ENCODE measurements at regions not wholly inside any gene's neighbourhood (a gene's known extent, or its start where the extent isn't known, plus 50 kb on each side); places are given as distances from the start of the nearest gene placed in this dataset.

GRCh38 chr2:226158229-226158628, 641.4 kb downstream of the IRS1 start:
- Histone ChIP-seq H3K9ac (ENCODE audit: insufficient read depth in 1 of 2, low read length in 2 of 2) (no peak overlapping the region), H3K36me3 (ENCODE audit: control insufficient read depth in 4 of 4, insufficient read depth in 4 of 4, low read length in 4 of 4) (no peaks in the 10 kb centered on the region), H3K4me3 (no peak overlapping the region), H3K27me3 (ENCODE audit: control insufficient read depth in 3 of 3, insufficient read depth in 3 of 3, low read length in 2 of 3) (no peaks in the 10 kb centered on the region), H3K9me3 (ENCODE audit: control insufficient read depth in 4 of 4, insufficient read depth in 3 of 4, low read length in 3 of 4) (peaks cover 0 to 2% (median 0%) of the 10 kb centered on the region in 4 donors), H3K27ac (ENCODE audit: low read depth in 1 of 2, low read length in 1 of 2) (no peak overlapping the region), H3K4me1 (ENCODE audit: control insufficient read depth in 5 of 5, insufficient read depth in 5 of 5, low read length in 5 of 5) (peaks cover 0 to 8% (median 0%) of the 10 kb centered on the region in 5 donors)
- TF ChIP-seq, protein P1, sequence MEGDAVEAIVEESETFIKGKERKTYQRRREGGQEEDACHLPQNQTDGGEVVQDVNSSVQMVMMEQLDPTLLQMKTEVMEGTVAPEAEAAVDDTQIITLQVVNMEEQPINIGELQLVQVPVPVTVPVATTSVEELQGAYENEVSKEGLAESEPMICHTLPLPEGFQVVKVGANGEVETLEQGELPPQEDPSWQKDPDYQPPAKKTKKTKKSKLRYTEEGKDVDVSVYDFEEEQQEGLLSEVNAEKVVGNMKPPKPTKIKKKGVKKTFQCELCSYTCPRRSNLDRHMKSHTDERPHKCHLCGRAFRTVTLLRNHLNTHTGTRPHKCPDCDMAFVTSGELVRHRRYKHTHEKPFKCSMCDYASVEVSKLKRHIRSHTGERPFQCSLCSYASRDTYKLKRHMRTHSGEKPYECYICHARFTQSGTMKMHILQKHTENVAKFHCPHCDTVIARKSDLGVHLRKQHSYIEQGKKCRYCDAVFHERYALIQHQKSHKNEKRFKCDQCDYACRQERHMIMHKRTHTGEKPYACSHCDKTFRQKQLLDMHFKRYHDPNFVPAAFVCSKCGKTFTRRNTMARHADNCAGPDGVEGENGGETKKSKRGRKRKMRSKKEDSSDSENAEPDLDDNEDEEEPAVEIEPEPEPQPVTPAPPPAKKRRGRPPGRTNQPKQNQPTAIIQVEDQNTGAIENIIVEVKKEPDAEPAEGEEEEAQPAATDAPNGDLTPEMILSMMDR (IDR thresholded peaks at IDR 0.05; ENCODE audit: control extremely low read depth, extremely low read depth), result no peak
- 83 to 92% methylated on average over 1 of the region's 1 CpG for WGBS, 2 donors
- ATAC-seq (ENCODE audit: insufficient read depth, low FRiP score) (no peak), DNase-seq (no peak)

- Histone ChIP-seq H3K9me3 (ENCODE audit: control insufficient read depth in 4 of 4, insufficient read depth in 3 of 4, low read length in 3 of 4) (no peaks in the 10 kb centered on the region), H3K27ac (ENCODE audit: low read depth in 1 of 2, low read length in 1 of 2) (no peak overlapping the region), H3K9ac (ENCODE audit: insufficient read depth in 1 of 2, low read length in 2 of 2) (no peak overlapping the region), H3K4me3 (no peak overlapping the region), H3K36me3 (ENCODE audit: control insufficient read depth in 4 of 4, insufficient read depth in 4 of 4, low read length in 4 of 4) (no peaks in the 10 kb centered on the region), H3K4me1 (ENCODE audit: control insufficient read depth in 5 of 5, insufficient read depth in 5 of 5, low read length in 5 of 5) (peaks cover 0 to 8% (median 0%) of the 10 kb centered on the region in 5 donors), H3K27me3 (ENCODE audit: control insufficient read depth in 3 of 3, insufficient read depth in 3 of 3, low read length in 2 of 3) (no peaks in the 10 kb centered on the region)
- TF ChIP-seq, protein P1 (IDR thresholded peaks at IDR 0.05; ENCODE audit: control extremely low read depth, extremely low read depth), result no peak
- DNase-seq (no peak), ATAC-seq (ENCODE audit: insufficient read depth, low FRiP score) (no peak)
- 79 to 84% methylated on average over 5 of the region's 5 CpGs for WGBS, 2 donors
Measured at GRCh38 chr2:226155093-226155875, 644.3 kb downstream of the IRS1 start.

- DNase-seq, result no peak
- TF ChIP-seq, protein P1 (IDR thresholded peaks at IDR 0.05; ENCODE audit: control extremely low read depth, extremely low read depth), result no peak
- H3K27me3 ChIP-seq (ENCODE audit: control insufficient read depth in 3 of 3, insufficient read depth in 3 of 3, low read length in 2 of 3), result no peaks in the 10 kb centered on the region
- no peak overlapping the region for H3K27ac ChIP-seq (ENCODE audit: low read depth in 1 of 2, low read length in 1 of 2)
- no peaks in the 10 kb centered on the region for H3K36me3 ChIP-seq (ENCODE audit: control insufficient read depth in 4 of 4, insufficient read depth in 4 of 4, low read length in 4 of 4)
- peaks cover 0 to 8% (median 0%) of the 10 kb centered on the region in 5 donors for H3K4me1 ChIP-seq (ENCODE audit: control insufficient read depth in 5 of 5, insufficient read depth in 5 of 5, low read length in 5 of 5)
- no peak for ATAC-seq (ENCODE audit: insufficient read depth, low FRiP score)
- WGBS, 2 donors, result 20 to 27% methylated on average over 3 of the region's 3 CpGs
- no peaks in the 10 kb centered on the region for H3K9me3 ChIP-seq (ENCODE audit: control insufficient read depth in 4 of 4, insufficient read depth in 3 of 4, low read length in 3 of 4)
- no peak overlapping the region for H3K9ac ChIP-seq (ENCODE audit: insufficient read depth in 1 of 2, low read length in 2 of 2)
- no peak overlapping the region for H3K4me3 ChIP-seq
Measured at GRCh38 chr2:226154610-226155009, 645.0 kb downstream of the IRS1 start.

Measured in lung (tissue), 11 donors.